ENCODE measurements at regions not wholly inside any gene's neighbourhood (a gene's known extent, or its start where the extent isn't known, plus 50 kb on each side); places are given as distances from the start of the nearest gene placed in this dataset.

DNA sequence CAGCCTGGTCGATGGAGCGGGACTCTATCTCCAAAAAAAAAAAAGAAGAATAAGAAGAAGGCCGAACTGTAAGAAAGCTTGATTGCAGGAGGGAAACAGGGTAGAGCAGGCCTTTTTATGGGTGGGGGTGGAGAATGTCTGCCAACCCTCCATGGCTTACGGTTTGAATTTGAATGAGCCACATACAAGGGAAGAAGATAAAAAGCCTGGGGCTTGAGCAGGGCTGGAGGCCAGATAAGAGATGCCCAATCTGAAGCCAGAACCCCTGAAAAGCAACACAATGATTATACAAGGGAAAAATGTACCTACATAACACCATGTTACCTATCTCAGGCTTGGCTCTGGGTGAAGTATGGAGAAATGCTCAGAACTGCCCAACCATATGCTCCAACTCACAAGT lies 57.3 kb upstream of the TRIM2 start:
- Histone ChIP-seq H3K4me1 (peaks cover 5 to 13% (median 10%) of the 10 kb centered on the region in 4 donors), H3K4me3 (no peak overlapping the region), H3K36me3 (no peaks in the 10 kb centered on the region), H3K27ac (replicated peaks in 1 of 4) (no peak overlapping the region), H3K27me3 (no peaks in the 10 kb centered on the region), H3K9me3 (no peaks in the 10 kb centered on the region)
- 96% methylated on average over 4 of the region's 4 CpGs for WGBS
- intact Hi-C loops (cut with DNase I), result loop anchor here (10.0 kb wide), 2 partner anchors 58 to 428 kb away; partner anchors contain the start of gene TRIM2
- DNase-seq (ENCODE audit: extremely low spot score), result no peak
- TF ChIP-seq CTCF (IDR thresholded peaks at IDR 0.05), result no peak
- TF ChIP-seq EP300 (IDR thresholded peaks at IDR 0.05), result no peak
- TF ChIP-seq POLR2A (IDR thresholded peaks at IDR 0.05; ENCODE audit: low read depth), result no peak
- TF ChIP-seq POLR2AphosphoS5 (IDR thresholded peaks at IDR 0.05), result no peak

GRCh38 chr4:153148791-153149190 lies 55.5 kb upstream of the TRIM2 start:
- no peak for DNase-seq (ENCODE audit: extremely low spot score)
- Histone ChIP-seq H3K9me3 (no peaks in the 10 kb centered on the region), H3K4me3 (no peak overlapping the region), H3K4me1 (peaks cover 14 to 20% (median 18%) of the 10 kb centered on the region in 4 donors), H3K27ac (replicated peaks in 1 of 4) (no peak overlapping the region), H3K27me3 (no peaks in the 10 kb centered on the region), H3K36me3 (no peaks in the 10 kb centered on the region)
- TF ChIP-seq POLR2AphosphoS5 (IDR thresholded peaks at IDR 0.05) (no peak), EP300 (IDR thresholded peaks at IDR 0.05) (no peak), POLR2A (IDR thresholded peaks at IDR 0.05; ENCODE audit: low read depth) (no peak), CTCF (IDR thresholded peaks at IDR 0.05) (no peak)
- intact Hi-C loops (cut with DNase I), result loop anchor here (10.0 kb wide), 2 partner anchors 56 to 426 kb away; partner anchors contain the start of gene TRIM2
- 48% methylated on average over 3 of the region's 3 CpGs for WGBS

GRCh38 chr4:153151535-153152455 lies 52.4 kb upstream of the TRIM2 start:
- Histone ChIP-seq H3K4me1 (peaks cover 19 to 27% (median 24%) of the 10 kb centered on the region in 4 donors), H3K4me3 (peak overlapping the region; percentile 59 to 63 (median 61)), H3K27ac (replicated peaks in 1 of 4) (no peak overlapping the region), H3K36me3 (no peaks in the 10 kb centered on the region), H3K9me3 (no peaks in the 10 kb centered on the region), H3K27me3 (no peaks in the 10 kb centered on the region)
- 27% methylated on average over 31 of the region's 31 CpGs for WGBS
- TF ChIP-seq POLR2AphosphoS5 (IDR thresholded peaks at IDR 0.05), result no peak
- TF ChIP-seq EP300 (IDR thresholded peaks at IDR 0.05), result no peak
- no peak for TF ChIP-seq CTCF (IDR thresholded peaks at IDR 0.05)
- DNase-seq (ENCODE audit: extremely low spot score), result no peak
- intact Hi-C loops (cut with DNase I), result no loop called here

DNA sequence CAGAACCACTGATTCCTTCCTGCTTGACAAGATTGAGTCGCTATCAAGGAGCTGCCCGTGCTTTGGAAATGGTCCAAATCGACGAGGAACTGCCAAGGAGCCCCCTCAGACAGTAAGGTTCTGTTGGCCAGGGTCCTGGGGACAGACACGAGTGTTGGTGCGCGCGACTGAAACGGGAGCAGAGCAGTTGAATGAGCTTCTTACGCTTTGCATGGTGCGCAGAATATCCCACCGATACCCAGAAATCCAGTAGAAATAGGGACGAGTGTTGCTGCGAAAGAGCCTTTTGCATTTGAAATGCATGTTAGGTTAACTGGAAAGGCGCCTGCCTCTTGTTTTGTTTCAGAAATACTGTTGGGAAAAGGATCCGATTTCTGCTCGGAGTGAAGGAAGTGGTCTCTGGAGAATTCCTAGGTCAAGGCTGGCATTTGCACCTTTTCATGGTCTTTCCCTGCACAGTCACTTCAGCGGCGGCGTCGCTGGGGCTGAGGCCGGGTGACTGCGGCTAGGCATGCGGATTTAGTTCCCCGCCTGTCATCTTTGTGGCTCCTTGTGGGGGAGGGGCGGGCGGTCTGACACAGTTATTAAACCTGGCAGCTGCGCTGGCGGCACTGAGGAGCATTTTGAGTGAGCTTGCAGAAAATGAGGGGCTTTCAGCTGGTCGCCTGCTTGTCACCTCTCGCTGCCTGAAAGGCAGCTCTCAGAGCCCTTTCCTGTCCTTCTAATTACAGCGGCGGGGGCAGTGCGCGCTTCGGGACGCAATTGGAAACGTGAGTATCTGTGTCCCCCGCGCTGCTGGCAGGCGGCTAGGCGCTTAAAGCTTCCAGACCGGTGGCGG lies 51.5 kb upstream of the TRIM2 start:
- TF ChIP-seq EP300 (IDR thresholded peaks at IDR 0.05) (no peak), CTCF (IDR thresholded peaks at IDR 0.05) (no peak), POLR2A (IDR thresholded peaks at IDR 0.05; ENCODE audit: low read depth) (no peak), POLR2AphosphoS5 (IDR thresholded peaks at IDR 0.05) (no peak)
- H3K4me3 ChIP-seq, result peak overlapping the region; percentile 59 to 63 (median 61)
- H3K27me3 ChIP-seq, result no peaks in the 10 kb centered on the region
- H3K27ac ChIP-seq (replicated peaks in 1 of 4), result peak overlapping the region in 1 of 4 donors; percentile 24
- H3K36me3 ChIP-seq, result no peaks in the 10 kb centered on the region
- intact Hi-C loops (cut with DNase I), result no loop called here
- WGBS, result 3% methylated on average over 39 of the region's 44 CpGs
- no peak for DNase-seq (ENCODE audit: extremely low spot score)
- H3K9me3 ChIP-seq, result no peaks in the 10 kb centered on the region
- peaks cover 19 to 27% (median 24%) of the 10 kb centered on the region in 4 donors for H3K4me1 ChIP-seq

All from esophagus muscularis mucosa (tissue), 4 donors.